Naive thymus-derived CD8-positive, alpha-beta T cell (primary cell): ENCODE measurements at regions not wholly inside any gene's neighbourhood (a gene's known extent, or its start where the extent isn't known, plus 50 kb on each side); places are given as distances from the start of the nearest gene placed in this dataset.

Experiments
- ATAC-seq, 2 donors: fragments of 150-1000 bp; cut with Tn5 transposase in 1 of 2; sonication (Bioruptor Pico), chemical (Tn5 transposase) in 1 of 2; 1 replicate in 1 of 2; 2 replicates in 1 of 2; pipeline ENCODE4 v1.10.0; 2021; ENCODE audit warnings: mild to moderate bottlenecking in 2 of 2, moderate library complexity in 2 of 2
- POLR2A ChIA-PET: fragments of 350-600 bp; sonication (Branson Sonifier 250); formaldehyde crosslinking; loops from one replicate; lab custom pipeline; 2021; ENCODE audit warnings: antibody characterized with exemption; lab: Charles Lee
- DNase-seq, 10 donors: peaks; one replicate each; pipeline versions ENCODE4 v3.0.0 to v3.0.0-alpha.2; 2020 to 2022
- H3K27ac Mint-ChIP-seq, 10 donors: one replicate each; pipeline ENCODE4 v1.8.0; 2020 to 2022; ENCODE audit warnings: mild to moderate bottlenecking in 10 of 10, mixed read lengths in 10 of 10, moderate library complexity in 4 of 10, inconsistent platforms in 1 of 10
- H3K27me3 Mint-ChIP-seq, 5 donors: one replicate each; pipeline ENCODE4 v1.8.0; 2021 to 2022; ENCODE audit warnings: mixed read lengths in 5 of 5
- H3K36me3 Mint-ChIP-seq, 3 donors: one replicate each; pipeline ENCODE4 v1.8.0; 2020 to 2022; ENCODE audit warnings: mixed read lengths in 3 of 3, mild to moderate bottlenecking in 2 of 3, inconsistent platforms in 1 of 3
- H3K4me1 Mint-ChIP-seq, 4 donors: one replicate each; pipeline ENCODE4 v1.8.0; 2021 to 2022; ENCODE audit warnings: mixed read lengths in 4 of 4
- H3K4me3 Mint-ChIP-seq, 10 donors: one replicate each; pipeline ENCODE4 v1.8.0; 2020 to 2022; ENCODE audit warnings: mild to moderate bottlenecking in 10 of 10, mixed read lengths in 10 of 10, moderate library complexity in 6 of 10, inconsistent platforms in 1 of 10
- H3K9me3 Mint-ChIP-seq, 9 donors: one replicate each; pipeline ENCODE4 v1.8.0; 2020 to 2022; ENCODE audit warnings: mixed read lengths in 9 of 9, mild to moderate bottlenecking in 3 of 9, inconsistent platforms in 1 of 9, moderate library complexity in 1 of 9

GRCh38 chr3:159062734-159063410 is 261.0 kb downstream of the MFSD1 start:
- Mint-ChIP-seq H3K27me3 (peaks cover 0 to 6% (median 0%) of the 10 kb centered on the region in 5 donors), H3K9me3 (peaks cover 0 to 11% (median 0%) of the 10 kb centered on the region in 9 donors), H3K4me1 (no peaks in the 10 kb centered on the region), H3K4me3 (no peak overlapping the region), H3K27ac (no peak overlapping the region), H3K36me3 (no peaks in the 10 kb centered on the region)
- POLR2A ChIA-PET, result no interaction called here
- DNase-seq (no peak), ATAC-seq (no peak)

DNA sequence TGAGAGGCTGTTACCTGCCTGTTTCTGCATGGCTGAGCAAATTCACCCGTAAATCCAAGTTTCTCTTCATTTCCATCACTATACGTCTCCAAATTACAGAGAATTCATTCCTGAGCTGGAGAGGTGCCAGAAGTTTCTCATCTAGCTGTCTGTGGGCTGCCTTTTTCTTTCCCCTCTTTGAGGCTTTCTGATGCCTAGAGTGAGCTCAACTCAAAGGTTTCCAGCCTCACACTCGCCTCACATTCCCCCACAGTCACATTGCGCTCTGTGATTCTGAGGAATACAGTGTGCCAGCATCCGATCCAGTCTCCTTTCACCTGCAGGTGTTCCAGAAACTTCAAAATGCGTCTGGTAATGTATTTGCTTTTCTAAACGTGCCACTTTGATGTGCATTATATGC is 267.2 kb downstream of the MFSD1 start, which contains the start of gene IQCJ:
TSS of gene IQCJ (plus strand) at position 229 of the 400 bp plus-strand sequence.
- DNase-seq, result no peak
- POLR2A ChIA-PET, result no interaction called here
- peaks cover 2 to 14% (median 7%) of the 10 kb centered on the region in 5 donors for H3K27me3 Mint-ChIP-seq
- H3K9me3 Mint-ChIP-seq, result peaks cover 0 to 7% (median 0%) of the 10 kb centered on the region in 9 donors
- H3K36me3 Mint-ChIP-seq, result no peaks in the 10 kb centered on the region
- no peak within 1 kb of the TSS for H3K27ac Mint-ChIP-seq
- no peak for ATAC-seq
- H3K4me3 Mint-ChIP-seq, result no peak within 1 kb of the TSS
- no peaks in the 10 kb centered on the region for H3K4me1 Mint-ChIP-seq

DNA sequence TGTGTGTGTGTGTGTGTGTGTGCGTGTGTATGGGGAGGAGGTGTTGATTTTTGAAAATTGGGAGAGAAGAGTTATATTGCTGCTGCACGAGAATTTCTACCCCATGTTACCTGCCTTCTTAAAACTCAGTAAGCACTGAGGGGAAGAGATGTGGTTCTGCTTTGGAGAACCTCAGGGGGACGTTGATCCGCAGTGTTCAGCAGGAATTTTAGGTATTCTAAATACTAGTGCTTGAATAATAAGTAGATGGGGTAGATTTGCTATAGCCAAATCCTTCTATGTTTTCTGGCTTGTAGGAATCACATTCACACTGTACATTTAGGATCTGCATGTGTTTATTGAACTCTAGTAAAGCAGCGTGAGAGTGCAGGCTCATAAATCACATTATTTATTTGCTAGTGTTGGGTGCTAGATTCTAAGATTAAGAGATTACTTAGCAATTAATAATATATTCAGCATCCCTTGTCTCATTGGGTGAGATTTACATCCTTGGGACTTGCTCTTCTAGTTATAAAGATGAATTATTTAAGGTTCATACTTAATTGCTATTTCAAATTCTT is 268.1 kb downstream of the MFSD1 start:
- no peak for ATAC-seq
- Mint-ChIP-seq H3K4me3 (no peak overlapping the region), H3K9me3 (peaks cover 0 to 7% (median 0%) of the 10 kb centered on the region in 9 donors), H3K27me3 (peaks cover 2 to 14% (median 9%) of the 10 kb centered on the region in 5 donors), H3K36me3 (no peaks in the 10 kb centered on the region), H3K27ac (no peak overlapping the region), H3K4me1 (no peaks in the 10 kb centered on the region)
- no peak for DNase-seq
- POLR2A ChIA-PET, result no interaction called here

GRCh38 chr3:159074756-159075701 is 273.2 kb downstream of the MFSD1 start:
- no peaks in the 10 kb centered on the region for H3K4me1 Mint-ChIP-seq
- no peak overlapping the region for H3K27ac Mint-ChIP-seq
- no peak overlapping the region for H3K4me3 Mint-ChIP-seq

DNA sequence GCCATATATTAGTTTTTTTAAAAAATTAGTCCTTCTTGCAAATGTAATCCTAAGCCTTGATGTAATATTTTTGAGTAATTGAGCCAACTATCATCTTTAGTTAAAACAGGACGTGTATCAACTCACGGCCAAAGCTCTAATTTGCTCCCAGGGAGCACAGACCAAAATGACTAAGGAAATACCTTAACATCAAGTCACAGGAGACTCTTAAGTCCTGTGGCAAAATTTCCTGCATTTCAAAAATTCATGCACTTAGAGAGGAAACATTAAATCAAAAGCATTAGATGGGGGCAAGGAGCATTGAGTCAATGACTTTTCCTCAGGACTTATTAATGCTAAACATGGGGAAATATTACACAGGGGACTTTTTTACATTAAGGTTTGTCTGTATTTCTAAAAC is 276.0 kb downstream of the MFSD1 start:
- no peak overlapping the region for H3K4me3 Mint-ChIP-seq
- no peaks in the 10 kb centered on the region for H3K4me1 Mint-ChIP-seq
- H3K36me3 Mint-ChIP-seq, result no peaks in the 10 kb centered on the region
- DNase-seq (no peak), ATAC-seq (no peak)
- POLR2A ChIA-PET, result no interaction called here
- peaks cover 0 to 9% (median 3%) of the 10 kb centered on the region in 5 donors for H3K27me3 Mint-ChIP-seq
- no peak overlapping the region for H3K27ac Mint-ChIP-seq
- H3K9me3 Mint-ChIP-seq, result peaks cover 0 to 23% (median 0%) of the 10 kb centered on the region in 9 donors

More at GRCh38 chr3:159074756-159075701, 273.2 kb downstream of the MFSD1 start:
- Mint-ChIP-seq H3K36me3 (no peaks in the 10 kb centered on the region), H3K27me3 (peaks cover under 1 to 10% (median 5%) of the 10 kb centered on the region in 5 donors), H3K9me3 (peaks cover 0 to 7% (median 0%) of the 10 kb centered on the region in 9 donors)
- ATAC-seq (no peak), DNase-seq (no peak)
- POLR2A ChIA-PET, result no interaction called here

DNA sequence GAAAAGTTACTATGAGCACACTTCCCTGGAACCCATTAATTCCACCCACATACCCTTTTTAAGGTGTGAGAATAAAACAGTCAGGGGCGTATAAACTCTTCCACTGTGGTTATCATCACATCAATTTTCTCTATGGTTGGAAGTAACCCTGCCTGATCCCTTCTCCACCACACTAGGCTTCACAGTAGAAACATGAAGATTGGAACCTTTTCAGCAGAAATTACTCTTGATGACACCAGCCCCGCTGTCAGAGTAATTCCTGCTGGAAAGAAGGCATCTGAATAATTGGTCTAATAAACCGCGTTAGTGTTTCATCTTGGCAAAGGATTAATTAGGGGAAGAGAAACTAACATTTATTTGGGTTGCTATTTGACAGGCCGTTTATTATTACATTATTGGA is 278.4 kb downstream of the MFSD1 start:
- Mint-ChIP-seq H3K36me3 (no peaks in the 10 kb centered on the region), H3K4me3 (no peak overlapping the region), H3K27me3 (no peaks in the 10 kb centered on the region), H3K4me1 (no peaks in the 10 kb centered on the region), H3K9me3 (peaks cover 0 to 16% (median 6%) of the 10 kb centered on the region in 9 donors), H3K27ac (no peak overlapping the region)
- ATAC-seq (no peak), DNase-seq (no peak)
- POLR2A ChIA-PET, result no interaction called here

GRCh38 chr3:159080821-159081220 is 279.0 kb downstream of the MFSD1 start:
- H3K4me3 Mint-ChIP-seq, result no peak overlapping the region
- POLR2A ChIA-PET, result no interaction called here
- H3K4me1 Mint-ChIP-seq, result no peaks in the 10 kb centered on the region
- H3K27ac Mint-ChIP-seq, result no peak overlapping the region
- peaks cover 0 to 16% (median 6%) of the 10 kb centered on the region in 9 donors for H3K9me3 Mint-ChIP-seq
- DNase-seq (no peak), ATAC-seq (no peak)
- no peaks in the 10 kb centered on the region for H3K27me3 Mint-ChIP-seq
- H3K36me3 Mint-ChIP-seq, result no peaks in the 10 kb centered on the region

GRCh38 chr3:159082519-159082918 is 280.7 kb downstream of the MFSD1 start:
- ATAC-seq, result no peak
- no peak for DNase-seq
- H3K4me3 Mint-ChIP-seq, result no peak overlapping the region
- H3K4me1 Mint-ChIP-seq, result no peaks in the 10 kb centered on the region
- POLR2A ChIA-PET, result no interaction called here
- peaks cover 2 to 19% (median 10%) of the 10 kb centered on the region in 9 donors for H3K9me3 Mint-ChIP-seq
- no peaks in the 10 kb centered on the region for H3K27me3 Mint-ChIP-seq
- H3K36me3 Mint-ChIP-seq, result peaks cover 0 to 2% (median 0%) of the 10 kb centered on the region in 3 donors
- H3K27ac Mint-ChIP-seq, result no peak overlapping the region

DNA sequence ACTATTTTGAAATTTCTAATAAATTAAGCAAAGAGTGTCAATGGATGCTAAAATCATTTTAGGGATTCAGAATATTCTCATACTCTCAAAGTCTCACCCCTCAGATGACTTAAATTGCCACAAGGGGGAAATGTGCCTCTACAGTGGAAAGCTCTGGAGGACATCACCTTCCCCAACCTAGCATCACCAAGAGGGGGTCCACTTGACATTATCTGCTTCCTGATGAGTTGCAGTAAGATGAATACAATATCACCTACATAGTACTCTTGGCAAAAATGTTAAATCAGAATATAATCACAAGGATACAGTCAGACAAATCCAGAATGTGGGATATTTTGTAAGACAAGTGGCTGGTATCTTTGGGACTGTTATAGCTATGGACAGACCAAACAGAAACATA is 290.1 kb downstream of the MFSD1 start:
- Mint-ChIP-seq H3K4me1 (no peaks in the 10 kb centered on the region), H3K27ac (no peak overlapping the region), H3K36me3 (no peaks in the 10 kb centered on the region), H3K9me3 (peaks cover 0 to 8% (median 1%) of the 10 kb centered on the region in 9 donors), H3K4me3 (no peak overlapping the region), H3K27me3 (no peaks in the 10 kb centered on the region)
- POLR2A ChIA-PET, result no interaction called here
- DNase-seq, result no peak
- ATAC-seq, result no peak

DNA sequence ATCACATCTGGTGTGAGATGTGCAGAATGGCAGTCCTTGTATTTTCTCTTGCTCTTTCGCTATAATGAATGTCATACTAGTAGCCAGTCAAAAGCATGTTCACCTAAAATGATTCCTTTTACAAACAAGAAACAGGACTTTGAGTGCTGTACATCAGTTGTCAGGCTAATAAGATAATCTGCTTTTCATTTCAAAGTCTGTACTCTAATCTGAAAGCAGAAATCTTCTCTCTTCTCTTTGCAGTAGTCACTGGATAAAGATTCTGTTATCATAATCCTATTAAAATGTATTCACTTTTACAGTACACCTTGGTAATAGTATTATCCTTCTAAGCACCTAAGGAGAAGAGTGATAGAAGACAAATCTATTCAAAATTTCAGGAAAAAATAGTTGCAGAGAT is 300.1 kb downstream of the MFSD1 start:
- Mint-ChIP-seq H3K27ac (no peak overlapping the region), H3K4me1 (no peaks in the 10 kb centered on the region), H3K36me3 (no peaks in the 10 kb centered on the region), H3K27me3 (no peaks in the 10 kb centered on the region), H3K4me3 (no peak overlapping the region), H3K9me3 (peaks cover 0 to 9% (median 4%) of the 10 kb centered on the region in 9 donors)
- POLR2A ChIA-PET, result no interaction called here
- no peak for ATAC-seq
- DNase-seq, result no peak

- Mint-ChIP-seq H3K27ac (no peak overlapping the region), H3K4me3 (no peak overlapping the region), H3K27me3 (peaks cover 0 to 11% (median 0%) of the 10 kb centered on the region in 5 donors), H3K9me3 (peaks cover 0 to 9% (median 0%) of the 10 kb centered on the region in 9 donors), H3K36me3 (no peaks in the 10 kb centered on the region), H3K4me1 (peaks cover 0 to 2% (median 0%) of the 10 kb centered on the region in 4 donors)
- ATAC-seq (no peak), DNase-seq (no peak)
- POLR2A ChIA-PET, result no interaction called here
Measured at GRCh38 chr3:159112724-159113123, 310.9 kb downstream of the MFSD1 start.

DNA sequence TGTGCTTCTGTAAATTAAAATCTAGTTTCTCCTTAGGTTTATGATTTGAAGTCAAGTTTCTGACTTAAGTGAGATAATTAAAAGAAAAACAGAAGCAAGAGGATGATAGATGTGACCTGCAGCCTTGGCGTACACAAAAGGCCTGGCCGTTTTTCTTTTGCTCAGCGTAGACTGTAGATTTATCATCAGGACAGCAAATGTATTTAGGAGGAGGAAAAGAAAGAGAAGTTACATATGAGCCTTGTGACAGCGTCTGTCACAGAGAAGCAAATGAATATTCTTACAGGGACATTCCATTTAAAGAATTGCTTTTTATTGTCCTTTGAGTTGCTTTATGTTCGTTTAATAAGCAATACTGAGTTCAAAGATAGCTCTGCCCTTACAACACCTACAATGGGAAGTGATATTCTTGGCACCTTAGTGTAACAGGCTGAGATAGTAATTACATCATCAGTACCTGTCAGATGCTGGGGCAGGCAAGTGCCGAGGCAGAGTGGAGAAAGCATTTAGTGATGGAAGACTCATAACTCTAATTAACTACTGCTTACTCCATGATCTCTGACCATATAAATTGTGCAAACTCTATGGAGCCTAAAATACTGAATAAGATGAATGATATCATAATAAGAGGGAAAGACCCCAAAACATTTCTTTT is 311.5 kb downstream of the MFSD1 start:
- Mint-ChIP-seq H3K27me3 (peaks cover 0 to 11% (median 0%) of the 10 kb centered on the region in 5 donors), H3K9me3 (peaks cover 0 to 9% (median 0%) of the 10 kb centered on the region in 9 donors), H3K4me1 (peaks cover 0 to 2% (median 0%) of the 10 kb centered on the region in 4 donors), H3K27ac (no peak overlapping the region), H3K36me3 (no peaks in the 10 kb centered on the region), H3K4me3 (no peak overlapping the region)
- POLR2A ChIA-PET, result no interaction called here
- ATAC-seq, result no peak
- no peak for DNase-seq
